GM18520 (cell line): ENCODE measurements at regions not wholly inside any gene's neighbourhood (a gene's known extent, or its start where the extent isn't known, plus 50 kb on each side); places are given as distances from the start of the nearest gene placed in this dataset.
"Not testable (repeated sequence)": the region's sequence is repeated elsewhere in the genome, so short reads cannot be mapped to it uniquely, and the experiment has no call there.

Source experiments
- ATAC-seq: cut with Tn5 transposase; IDR thresholded peaks from one replicate; pipeline ENCODE4 v1.9.1; 2021; ENCODE audit not compliant: unreplicated experiment

- no peak for ATAC-seq
These were observed 226.1 kb upstream of the PIK3R1 start for GRCh38 chr5:67989456-67989855.

GRCh38 chr5:67986761-67987160 is 228.8 kb upstream of the PIK3R1 start:
- no peak for ATAC-seq

DNA sequence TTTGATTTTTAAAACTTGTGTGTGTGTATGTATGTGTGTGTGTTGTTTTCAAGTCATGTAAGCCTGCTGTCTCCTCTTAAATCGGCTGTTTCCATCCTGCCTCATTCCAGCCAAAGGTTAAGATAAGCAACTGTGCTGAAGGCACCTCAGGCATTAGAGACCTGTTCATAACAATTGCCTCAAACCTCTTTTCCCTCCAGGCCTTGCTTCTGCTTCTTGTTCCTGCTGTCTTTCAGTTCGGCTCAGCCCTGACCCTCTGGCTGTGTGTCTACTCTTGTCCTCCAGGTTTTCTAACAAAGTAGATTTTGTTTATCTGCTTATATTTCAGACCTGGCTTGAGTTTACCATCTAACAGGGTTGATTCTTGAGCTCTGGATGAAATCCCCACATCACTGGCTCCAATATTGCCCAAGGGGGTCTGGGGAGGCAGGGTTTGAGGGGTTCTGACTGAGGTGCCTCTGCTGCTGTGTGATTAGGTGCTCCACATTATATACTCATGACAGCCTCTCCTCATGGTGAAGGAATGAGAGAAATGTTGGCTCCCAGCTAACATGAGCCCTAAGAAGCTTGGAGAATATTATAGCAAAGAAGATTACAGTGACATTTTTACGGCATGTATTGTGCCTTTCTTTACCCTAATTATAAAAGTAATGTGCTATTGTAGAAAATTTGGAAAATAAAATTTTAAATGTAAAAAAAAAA is 229.7 kb upstream of the PIK3R1 start:
- no peak for ATAC-seq

DNA sequence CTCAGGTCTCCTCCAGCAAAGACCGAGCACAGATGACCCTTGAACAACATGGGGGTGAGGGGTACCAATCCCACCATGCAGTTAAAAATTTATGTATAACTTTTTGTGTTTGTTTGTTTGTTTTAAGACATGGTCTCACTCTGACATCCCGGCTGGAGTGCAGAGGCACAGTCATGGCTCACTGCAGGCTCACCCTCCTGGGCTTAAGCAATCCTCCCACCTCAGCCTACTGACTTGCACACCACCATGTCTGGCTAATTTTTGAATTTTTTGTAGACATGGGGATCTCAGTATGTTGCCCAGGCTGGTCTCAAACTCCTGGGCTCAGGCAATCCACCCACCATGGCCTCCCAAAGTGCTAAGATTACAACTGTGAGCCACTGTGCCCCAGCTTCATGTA is 231.0 kb upstream of the PIK3R1 start:
- no peak for ATAC-seq

GRCh38 chr5:67983251-67984110 is 232.1 kb upstream of the PIK3R1 start:
- ATAC-seq: no peak

DNA sequence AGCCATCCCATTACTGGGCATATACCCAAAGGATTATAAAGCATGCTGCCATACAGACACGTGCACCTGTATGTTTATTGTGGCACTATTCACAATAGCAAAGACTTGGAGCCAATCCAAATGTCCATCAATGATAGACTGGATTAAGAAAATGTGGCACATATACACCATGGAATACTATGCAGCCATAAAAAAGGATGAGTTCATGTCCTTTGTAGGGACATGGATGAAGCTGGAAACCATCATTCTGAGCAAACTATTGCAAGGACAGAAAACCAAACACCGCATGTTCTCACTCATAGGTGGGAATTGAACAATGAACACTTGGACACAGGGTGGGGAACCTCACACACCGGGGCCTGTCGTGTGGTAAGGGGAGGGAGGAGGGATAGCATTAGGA is 233.4 kb upstream of the PIK3R1 start:
- not testable (repeated sequence) for ATAC-seq

DNA sequence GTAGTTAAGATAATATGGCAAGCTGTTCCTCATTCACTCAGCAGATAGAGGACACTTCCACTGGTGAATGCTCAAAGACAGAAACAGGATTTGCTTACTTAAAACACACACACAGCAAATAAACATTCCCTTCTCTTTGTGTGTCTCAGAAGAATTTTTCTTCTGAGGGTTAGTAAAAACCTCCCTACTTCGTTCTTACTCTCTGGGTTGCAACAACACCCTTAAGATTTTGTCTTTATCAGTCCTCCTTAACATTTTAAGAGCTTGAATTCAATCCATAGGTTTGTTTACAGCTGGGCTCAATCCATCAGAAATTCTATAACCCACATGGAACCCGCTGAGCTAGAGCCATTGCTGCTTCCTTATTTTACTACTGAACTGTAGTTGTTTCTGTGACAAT is 237.4 kb upstream of the PIK3R1 start:
- ATAC-seq: no peak

DNA sequence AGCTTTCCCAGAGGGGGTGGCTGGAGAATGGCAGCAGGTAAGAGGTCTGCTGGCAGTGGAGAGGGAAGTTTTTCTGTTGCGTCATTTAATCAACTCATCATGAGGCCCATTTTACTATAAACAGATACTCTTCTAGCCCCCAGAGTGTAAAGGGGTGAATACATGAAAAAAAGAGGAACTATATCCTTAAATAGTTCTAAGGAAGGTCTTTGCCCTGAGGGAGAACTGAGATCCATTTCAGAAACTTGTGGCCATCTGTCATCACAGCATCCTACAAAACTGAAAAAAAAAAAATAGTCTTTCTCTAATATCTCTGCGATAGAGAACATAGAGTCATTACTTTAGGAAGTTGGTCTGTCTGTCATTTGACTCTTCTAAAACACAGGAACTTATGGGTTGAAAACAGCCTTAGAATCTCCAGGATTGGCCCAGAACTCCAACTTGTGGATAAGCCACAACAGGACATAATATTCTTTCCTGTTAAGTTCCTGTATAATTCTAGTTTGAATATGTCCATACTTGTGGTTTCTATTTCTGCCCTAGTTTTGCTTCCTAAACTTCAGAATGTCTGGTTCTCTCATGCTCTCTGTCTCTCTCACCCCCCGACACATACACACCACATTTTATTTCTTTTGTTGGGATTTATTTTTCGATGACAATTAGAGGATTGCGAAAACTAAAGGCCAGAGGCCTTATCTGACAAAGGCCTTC is 238.5 kb upstream of the PIK3R1 start:
- no peak for ATAC-seq

DNA sequence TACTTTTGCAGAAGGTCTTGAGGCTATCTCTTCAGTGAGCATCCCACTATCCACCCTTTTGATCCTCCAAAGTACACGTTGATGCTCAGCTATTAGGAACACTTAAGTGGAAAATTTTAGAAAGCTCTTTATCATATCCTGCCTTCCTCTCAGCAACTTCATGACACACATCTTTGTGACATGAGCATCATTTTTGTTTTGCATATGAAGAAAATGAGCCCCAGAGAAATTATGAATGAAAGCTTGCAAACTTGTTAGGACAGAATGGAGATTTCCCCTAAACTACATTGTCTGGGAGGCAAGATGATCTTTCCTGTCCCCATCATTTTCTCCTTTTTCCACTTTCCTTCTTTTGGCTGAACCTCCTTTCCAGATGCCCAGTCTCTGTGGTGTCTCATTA is 239.4 kb upstream of the PIK3R1 start:
- no peak for ATAC-seq

DNA sequence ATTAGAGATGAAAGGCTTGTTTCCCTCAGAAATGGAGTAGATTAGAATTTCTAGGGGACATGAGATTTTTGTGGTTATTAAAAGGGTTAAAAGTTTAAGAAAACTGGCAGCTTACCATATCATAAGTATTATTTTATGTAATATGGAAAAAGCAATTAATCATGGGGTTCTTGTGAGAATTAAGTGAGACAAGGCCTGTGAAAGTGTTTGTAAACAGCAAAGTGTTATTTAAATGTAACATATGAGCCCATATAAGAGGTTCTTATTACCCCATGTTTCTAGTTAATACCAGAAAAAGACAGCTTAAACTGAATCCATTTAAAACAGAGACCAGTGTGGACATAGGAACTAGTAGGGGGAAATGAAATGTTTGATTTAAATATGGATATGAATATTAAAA is 241.1 kb upstream of the PIK3R1 start:
- no peak for ATAC-seq

GRCh38 chr5:67974054-67974453 is 241.5 kb upstream of the PIK3R1 start:
- no peak for ATAC-seq

DNA sequence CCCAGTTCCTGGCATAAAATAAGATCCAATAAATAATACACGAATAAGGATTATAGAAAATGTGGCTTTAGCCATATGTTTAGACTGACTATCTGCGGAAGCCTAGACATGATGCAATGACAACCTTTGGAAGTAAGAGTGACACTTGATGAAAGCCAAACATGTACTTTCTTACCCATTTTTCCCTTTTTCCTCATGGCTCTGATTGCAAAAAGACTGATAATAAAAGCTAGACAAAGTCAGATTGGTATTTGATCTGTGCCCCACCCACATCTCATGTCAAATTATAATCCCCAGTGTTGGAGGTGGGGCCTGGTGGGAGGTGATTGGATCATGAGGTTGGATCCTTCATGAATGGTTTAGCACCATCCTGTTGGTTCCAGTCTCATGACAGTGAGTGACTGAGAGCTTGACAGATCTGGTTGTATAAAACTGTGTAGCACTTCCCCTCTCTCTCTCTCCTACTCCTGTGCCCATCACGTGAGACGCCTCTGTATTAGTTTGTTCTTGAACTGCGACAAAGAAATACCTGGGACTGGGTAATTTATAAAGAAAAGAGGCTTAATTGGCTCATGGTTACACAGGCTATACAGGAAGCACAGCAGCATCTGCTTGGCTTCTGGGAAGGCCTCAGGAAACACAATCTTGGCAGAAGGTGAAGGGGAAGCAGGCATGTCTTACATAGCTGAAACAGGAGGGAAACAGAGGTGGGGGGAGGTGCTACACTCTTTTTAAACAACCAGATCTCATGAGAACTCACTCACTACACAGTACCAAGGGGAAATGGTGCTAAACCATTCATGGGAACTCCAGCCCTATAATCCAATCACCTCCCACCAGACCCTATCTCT is 243.4 kb upstream of the PIK3R1 start:
- ATAC-seq: no peak

GRCh38 chr5:67971223-67971830 is 244.2 kb upstream of the PIK3R1 start:
- ATAC-seq: no peak

- ATAC-seq: no peak
These were observed 245.9 kb upstream of the PIK3R1 start for GRCh38 chr5:67969631-67970030.

DNA sequence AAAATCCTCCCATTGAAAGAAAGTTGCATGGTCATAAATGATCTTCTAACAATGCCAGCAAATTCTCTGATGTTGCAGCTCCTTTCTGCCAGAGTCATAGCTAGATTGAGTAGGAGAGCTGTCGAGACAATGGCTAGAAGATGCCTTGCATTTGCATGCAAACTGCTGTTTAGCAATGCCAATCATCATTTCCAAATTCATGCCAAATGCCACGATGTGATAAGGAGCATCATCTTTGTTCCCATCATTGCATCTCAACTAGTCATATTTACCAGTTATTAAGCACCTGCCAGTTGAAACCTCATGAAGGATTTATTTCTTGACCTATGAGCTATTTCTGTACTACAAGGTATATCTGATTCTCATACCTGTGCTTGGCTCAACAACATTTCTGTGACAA is 246.4 kb upstream of the PIK3R1 start:
- no peak for ATAC-seq

GRCh38 chr5:67966712-67967111 is 248.8 kb upstream of the PIK3R1 start:
- no peak for ATAC-seq

GRCh38 chr5:67964619-67965018 is 250.9 kb upstream of the PIK3R1 start:
- ATAC-seq: no peak

DNA sequence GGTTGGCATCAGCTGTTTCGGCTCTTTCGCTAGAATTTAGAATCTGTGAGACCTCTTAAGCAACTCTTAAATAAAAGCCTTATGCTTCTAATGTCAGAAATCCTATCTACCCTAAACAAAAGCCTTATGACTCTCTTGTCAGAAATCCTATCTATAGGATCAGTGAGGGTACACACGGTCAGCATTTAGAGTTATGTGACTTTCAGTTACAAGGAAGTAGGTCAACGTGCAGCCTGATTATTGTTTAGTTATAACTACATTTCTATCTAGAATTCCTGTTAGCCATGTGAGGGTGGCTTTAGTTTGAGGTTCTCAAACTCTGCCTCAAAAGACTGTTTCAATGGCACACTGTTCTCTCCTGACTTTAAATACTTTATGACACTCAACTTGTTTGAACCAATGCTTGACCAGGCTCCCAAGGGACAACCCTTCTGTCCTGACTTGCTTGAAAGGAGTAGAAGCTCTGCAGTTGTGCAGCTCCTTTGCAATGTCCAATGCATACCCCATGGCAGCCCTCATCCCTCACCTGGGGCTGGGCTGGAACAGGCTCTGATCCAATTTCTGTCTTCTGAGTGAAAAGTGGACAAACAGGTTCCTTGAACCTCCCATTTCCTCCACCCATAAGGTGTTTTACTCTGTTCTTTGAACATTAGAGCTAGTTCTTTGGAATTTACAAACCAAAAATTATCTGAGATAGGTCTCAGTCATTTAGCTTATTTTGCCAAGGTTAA is 251.6 kb upstream of the PIK3R1 start:
- ATAC-seq: no peak

- no peak for ATAC-seq
These were observed 254.6 kb upstream of the PIK3R1 start for GRCh38 chr5:67960939-67961338.

GRCh38 chr5:67957374-67957773 is 258.2 kb upstream of the PIK3R1 start:
- ATAC-seq: no peak
